Embryonic facial prominence (tissue), 1 donor: ENCODE measurements at regions not wholly inside any gene's neighbourhood (a gene's known extent, or its start where the extent isn't known, plus 50 kb on each side); places are given as distances from the start of the nearest gene placed in this dataset.
"Not testable (repeated sequence)": the region's sequence is repeated elsewhere in the genome, so short reads cannot be mapped to it uniquely, and the experiment has no call there.

Source experiments
- DNase-seq: peaks from one replicate; pipeline ENCODE4 v3.0.0-alpha.2; 2016; ENCODE audit errors: extremely low spot score

GRCh38 chr5:166926806-166927475, 1364.5 kb upstream of the WWC1 start:
- DNase-seq, result not testable (repeated sequence)

- no peak for DNase-seq
These were observed 1355.1 kb upstream of the WWC1 start for GRCh38 chr5:166936351-166936750.

- DNase-seq, result no peak
These were observed 1353.4 kb upstream of the WWC1 start for GRCh38 chr5:166938071-166938470.

- DNase-seq, result no peak
These were observed 1348.5 kb upstream of the WWC1 start for GRCh38 chr5:166942948-166943347.

GRCh38 chr5:166947045-166947444, 1344.4 kb upstream of the WWC1 start:
- DNase-seq, result no peak

GRCh38 chr5:166948679-166949078, 1342.8 kb upstream of the WWC1 start:
- no peak for DNase-seq

GRCh38 chr5:166952048-166952447, 1339.4 kb upstream of the WWC1 start:
- DNase-seq, result no peak

- DNase-seq, result no peak
These were observed 1333.7 kb upstream of the WWC1 start for GRCh38 chr5:166957782-166958181.

- no peak for DNase-seq
These were observed 1331.7 kb upstream of the WWC1 start for GRCh38 chr5:166959766-166960165.

GRCh38 chr5:166961028-166961427, 1330.4 kb upstream of the WWC1 start:
- DNase-seq, result no peak

- no peak for DNase-seq
These were observed 1329.5 kb upstream of the WWC1 start for GRCh38 chr5:166961913-166962312.

GRCh38 chr5:166962461-166962860, 1329.0 kb upstream of the WWC1 start:
- no peak for DNase-seq

GRCh38 chr5:166963596-166963995, 1327.8 kb upstream of the WWC1 start:
- DNase-seq, result no peak

DNA sequence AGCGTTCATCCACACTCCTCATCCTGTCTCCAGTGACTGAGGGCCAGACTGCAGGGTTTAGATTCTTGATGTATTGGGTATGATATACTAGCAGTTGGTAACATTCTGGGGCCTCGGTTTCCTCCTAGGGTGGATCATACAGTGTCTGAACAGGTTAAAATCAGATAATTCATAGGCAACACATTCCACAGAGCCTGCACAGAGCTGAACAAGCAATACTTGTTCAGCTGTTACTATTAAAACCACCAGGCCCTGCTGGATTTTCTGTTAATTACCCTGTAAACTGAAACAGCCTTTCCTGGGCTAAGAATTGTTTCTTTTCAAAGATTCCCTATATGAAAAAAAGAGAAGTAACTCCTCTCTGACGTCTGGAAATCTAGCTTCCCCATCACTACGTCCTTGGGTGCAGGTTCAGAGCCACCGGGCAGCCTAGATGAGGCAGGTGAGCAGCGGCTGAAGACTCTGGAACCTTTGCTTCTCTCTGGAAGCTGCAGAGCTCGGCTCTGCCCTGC, 1313.5 kb upstream of the WWC1 start:
- no peak for DNase-seq

- DNase-seq, result no peak
These were observed 1312.0 kb upstream of the WWC1 start for GRCh38 chr5:166979307-166979895.

DNA sequence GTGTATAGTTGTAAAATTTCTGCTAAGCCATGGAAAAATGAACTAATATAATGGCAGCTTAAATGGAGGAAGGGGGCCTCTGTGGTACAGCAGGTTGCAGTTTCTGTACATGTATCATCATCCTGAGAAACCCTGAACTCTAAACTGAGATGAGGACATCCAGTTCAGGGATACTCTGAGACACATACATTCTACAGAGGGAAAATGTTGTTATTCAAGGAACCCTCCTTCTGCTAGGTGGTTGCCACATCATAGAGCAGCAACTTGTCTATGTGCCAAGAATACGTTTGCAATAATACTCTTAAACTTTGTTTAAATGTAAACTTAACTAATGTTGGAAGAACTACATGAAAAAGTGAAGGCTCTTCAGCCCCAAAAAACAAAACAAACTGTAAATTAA, 1310.8 kb upstream of the WWC1 start:
- DNase-seq, result no peak

DNA sequence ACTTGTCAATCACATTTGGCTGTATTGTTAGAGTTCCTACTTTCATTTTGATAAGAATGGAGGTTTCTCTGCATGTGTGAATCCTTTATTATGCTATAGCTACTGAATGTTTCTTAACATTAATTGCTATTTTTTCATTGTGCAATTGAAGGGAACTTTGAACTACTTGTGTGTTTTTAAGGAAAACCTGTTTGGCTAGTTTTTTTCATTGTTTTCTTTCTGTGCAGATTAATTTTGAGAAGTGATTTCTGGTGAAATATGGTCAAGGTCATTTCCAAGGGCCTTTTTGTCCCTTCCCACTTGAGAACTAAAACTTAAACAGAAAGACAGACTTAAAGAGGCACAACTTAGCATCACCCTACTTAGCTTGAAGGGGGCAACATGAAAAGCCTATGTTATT, 1309.2 kb upstream of the WWC1 start:
- no peak for DNase-seq

- no peak for DNase-seq
These were observed 1299.8 kb upstream of the WWC1 start for GRCh38 chr5:166991601-166992000.

DNA sequence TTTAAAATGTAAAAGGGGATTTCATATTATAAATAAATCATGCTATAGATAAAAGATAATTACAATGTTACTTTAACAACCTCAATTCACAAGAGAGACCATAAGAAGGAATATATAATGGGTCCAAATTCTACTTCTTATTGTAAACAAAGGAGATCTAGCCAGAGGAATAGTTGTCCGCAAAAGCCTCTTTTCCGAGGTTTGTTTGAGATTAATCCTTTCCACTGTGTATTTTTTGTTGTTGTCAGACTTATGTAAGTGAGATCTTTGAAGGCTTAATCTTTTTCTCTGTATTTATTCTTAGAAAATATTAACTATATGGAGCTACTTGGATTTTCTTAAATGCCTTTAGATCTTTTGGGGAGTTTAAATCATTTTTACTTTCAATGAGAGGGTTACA, 1299.3 kb upstream of the WWC1 start:
- no peak for DNase-seq

- no peak for DNase-seq
These were observed 1298.3 kb upstream of the WWC1 start for GRCh38 chr5:166992874-166993722.

- no peak for DNase-seq
These were observed 1297.2 kb upstream of the WWC1 start for GRCh38 chr5:166994226-166994625.

- DNase-seq, result no peak
These were observed 1290.2 kb upstream of the WWC1 start for GRCh38 chr5:167001246-167001645.

DNA sequence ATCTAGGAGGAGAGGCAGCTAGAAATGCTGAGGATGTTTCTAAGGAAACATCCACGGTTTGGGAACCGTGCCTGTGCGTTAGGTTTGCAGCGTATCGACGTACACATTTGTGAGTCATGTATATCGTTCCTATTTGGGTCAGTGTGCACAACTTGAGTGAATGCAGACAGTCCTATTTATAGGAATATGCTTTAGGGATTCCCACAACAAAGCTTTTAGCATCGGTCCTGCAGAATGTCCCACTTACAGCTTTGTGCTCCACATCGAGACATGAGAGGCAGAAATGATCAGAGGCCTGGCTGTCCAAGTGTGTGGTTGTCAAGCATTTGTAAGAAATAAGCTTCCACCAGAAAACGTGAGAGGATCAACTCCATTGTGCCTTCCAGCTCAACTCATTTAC, 1282.7 kb upstream of the WWC1 start:
- no peak for DNase-seq
